ENCODE measurements at regions not wholly inside any gene's neighbourhood (a gene's known extent, or its start where the extent isn't known, plus 50 kb on each side); places are given as distances from the start of the nearest gene placed in this dataset.

GRCh38 chr20:57092900-57093530 is 173.4 kb downstream of the BMP7 start:
- TF ChIP-seq EZH2 (IDR thresholded peaks at IDR 0.05; ENCODE audit: borderline replicate concordance, low read depth, low read length, poor library complexity, severe bottlenecking) (no peak), CTCF (conservative IDR thresholded peaks at IDR 0.05; ENCODE audit: low read depth, low read length) (no peak)
- BruUV-seq (replicated peaks): no TSS peak
- CTCF ChIA-PET: no interaction called here

GRCh38 chr20:57093766-57094165 is 172.7 kb downstream of the BMP7 start:
- Histone ChIP-seq H3K9me3 (ENCODE audit: low read depth, low read length, poor library complexity, severe bottlenecking) (no peaks in the 10 kb centered on the region), H3K4me1 (ENCODE audit: insufficient read depth, low read length, poor library complexity, severe bottlenecking) (no peaks in the 10 kb centered on the region), H3K4me3 (ENCODE audit: low read depth, low read length, poor library complexity, severe bottlenecking) (no peak overlapping the region), H3K27ac (ENCODE audit: low read depth, low read length, poor library complexity, severe bottlenecking) (no peak overlapping the region), H3K27me3 (replicated peaks; ENCODE audit: insufficient read depth, low read depth, low read length, poor library complexity) (peaks cover 28% of the 10 kb centered on the region), H3K36me3 (ENCODE audit: insufficient read depth, low read length, poor library complexity, severe bottlenecking) (no peaks in the 10 kb centered on the region)
- no peak for DNase-seq (ENCODE audit: low spot score)
- intact Hi-C loops (cut with micrococcal nuclease; ENCODE audit: unreplicated experiment): loop anchor here (5.0 kb wide), 1 partner anchor 404 kb away; no protein-coding TSS in a partner anchor
- POLR2A ChIA-PET (ENCODE audit: low non-redundant PET): no interaction called here
- TF ChIP-seq CTCF (conservative IDR thresholded peaks at IDR 0.05; ENCODE audit: low read depth, low read length) (no peak), EZH2 (IDR thresholded peaks at IDR 0.05; ENCODE audit: borderline replicate concordance, low read depth, low read length, poor library complexity, severe bottlenecking) (no peak)
- no TSS peak for BruUV-seq (replicated peaks)
- CTCF ChIA-PET: no interaction called here

More at GRCh38 chr20:57092900-57093530, 173.4 kb downstream of the BMP7 start:
- POLR2A ChIA-PET (ENCODE audit: low non-redundant PET): no interaction called here
- Histone ChIP-seq H3K27ac (ENCODE audit: low read depth, low read length, poor library complexity, severe bottlenecking) (no peak overlapping the region), H3K36me3 (ENCODE audit: insufficient read depth, low read length, poor library complexity, severe bottlenecking) (no peaks in the 10 kb centered on the region), H3K4me1 (ENCODE audit: insufficient read depth, low read length, poor library complexity, severe bottlenecking) (no peaks in the 10 kb centered on the region), H3K9me3 (ENCODE audit: low read depth, low read length, poor library complexity, severe bottlenecking) (no peaks in the 10 kb centered on the region), H3K27me3 (replicated peaks; ENCODE audit: insufficient read depth, low read depth, low read length, poor library complexity) (peaks cover 23% of the 10 kb centered on the region), H3K4me3 (ENCODE audit: low read depth, low read length, poor library complexity, severe bottlenecking) (no peak overlapping the region)
- intact Hi-C loops (cut with micrococcal nuclease; ENCODE audit: unreplicated experiment): loop anchor here (5.0 kb wide), 1 partner anchor 404 kb away; no protein-coding TSS in a partner anchor
- no peak for DNase-seq (ENCODE audit: low spot score)

GRCh38 chr20:57094252-57094891 is 172.1 kb downstream of the BMP7 start:
- H3K27ac ChIP-seq (ENCODE audit: low read depth, low read length, poor library complexity, severe bottlenecking): no peak overlapping the region
- no TSS peak for BruUV-seq (replicated peaks)
- CTCF ChIA-PET: no interaction called here
- H3K4me3 ChIP-seq (ENCODE audit: low read depth, low read length, poor library complexity, severe bottlenecking): no peak overlapping the region
- TF ChIP-seq EZH2 (IDR thresholded peaks at IDR 0.05; ENCODE audit: borderline replicate concordance, low read depth, low read length, poor library complexity, severe bottlenecking) (no peak), CTCF (conservative IDR thresholded peaks at IDR 0.05; ENCODE audit: low read depth, low read length) (no peak)
- H3K9me3 ChIP-seq (ENCODE audit: low read depth, low read length, poor library complexity, severe bottlenecking): no peaks in the 10 kb centered on the region
- H3K36me3 ChIP-seq (ENCODE audit: insufficient read depth, low read length, poor library complexity, severe bottlenecking): no peaks in the 10 kb centered on the region
- DNase-seq (ENCODE audit: low spot score): no peak
- no peaks in the 10 kb centered on the region for H3K4me1 ChIP-seq (ENCODE audit: insufficient read depth, low read length, poor library complexity, severe bottlenecking)
- peaks cover 29% of the 10 kb centered on the region for H3K27me3 ChIP-seq (replicated peaks; ENCODE audit: insufficient read depth, low read depth, low read length, poor library complexity)
- POLR2A ChIA-PET (ENCODE audit: low non-redundant PET): no interaction called here
- intact Hi-C loops (cut with micrococcal nuclease; ENCODE audit: unreplicated experiment): loop anchor here (5.0 kb wide), 1 partner anchor 403 kb away; no protein-coding TSS in a partner anchor
